Fibroblast of villous mesenchyme (primary cell): ENCODE measurements at regions not wholly inside any gene's neighbourhood (a gene's known extent, or its start where the extent isn't known, plus 50 kb on each side); places are given as distances from the start of the nearest gene placed in this dataset. TPM values are rescaled to one million over a fixed set of nuclear protein-coding genes. Genes with fewer than 3 reads are reported as not detected.

Experiments used
- DNase-seq: peaks from one replicate; pipeline ENCODE4 v3.0.0-alpha.2; 2010; ENCODE audit warnings: low read depth
- H3K4me3 ChIP-seq: 2 replicates; pipeline ENCODE4 v1.5.1; 2011; ENCODE audit warnings: low read depth, mild to moderate bottlenecking, low read length
- CTCF ChIP-seq: IDR thresholded peaks from 2 replicates; pipeline ENCODE4 v1.5.1; 2012; ENCODE audit warnings: low read depth, mild to moderate bottlenecking, low read length; ENCODE audit not compliant: insufficient read depth
- small RNA-seq: library from RNA; depleted of rRNA; stranded (forward); fragments of <200 nt; gene quantifications from one replicate; pipeline ENCODE3, GENCODE V24; 2012

- no peak overlapping the region for H3K4me3 ChIP-seq
- no peak for DNase-seq
- TF ChIP-seq CTCF = no peak
Measured at GRCh38 chr4:18077808-18078207, 56.3 kb upstream of the LCORL start.

GRCh38 chr4:18075823-18076433 lies 54.4 kb upstream of the LCORL start:
- H3K4me3 ChIP-seq = no peak overlapping the region
- DNase-seq = no peak
- TF ChIP-seq CTCF = no peak

- no peak for TF ChIP-seq CTCF
- DNase-seq = no peak
- H3K4me3 ChIP-seq = no peak overlapping the region
Measured at GRCh38 chr4:18071894-18072293, 50.3 kb upstream of the LCORL start.

Small RNAs in the stretch of these regions (small RNA-seq; reads per million reads assigned to genes)
- gene RNA5SP157 = not detected
